Cardiac muscle cell (in vitro differentiated cells and primary cell): ENCODE measurements at regions not wholly inside any gene's neighbourhood (a gene's known extent, or its start where the extent isn't known, plus 50 kb on each side); places are given as distances from the start of the nearest gene placed in this dataset.

Source experiments
- DNase-seq, 2 donors: peaks; one replicate each; pipeline versions ENCODE4 v3.0.0 to v3.0.0-alpha.2; 2010 to 2017; ENCODE audit warnings: low read depth in 1 of 2, low spot score in 1 of 2
- H3K27ac ChIP-seq: fragments of 200-600 bp; sonication (generic); 2 replicates; pipeline ENCODE4 v1.5.1; 2016
- H3K27me3 ChIP-seq: fragments of 200-600 bp; sonication (generic); 2 replicates; pipeline ENCODE4 v1.6.0; 2016; ENCODE audit warnings: control low read depth
- H3K36me3 ChIP-seq: fragments of 200-600 bp; sonication (generic); 2 replicates; pipeline ENCODE4 v1.5.1; 2016; ENCODE audit warnings: control low read depth
- H3K4me1 ChIP-seq: fragments of 200-600 bp; sonication (generic); 2 replicates; pipeline ENCODE4 v1.8.1; 2017; ENCODE audit warnings: low read depth, mild to moderate bottlenecking, mixed run types
- H3K4me3 ChIP-seq: fragments of 200-600 bp; sonication (generic); 2 replicates; pipeline ENCODE4 v1.5.1; 2016; ENCODE audit warnings: mild to moderate bottlenecking
- H3K9me3 ChIP-seq: fragments of 200-600 bp; sonication (generic); 2 replicates; pipeline ENCODE4 v1.5.1; 2017; ENCODE audit warnings: low read depth, mild to moderate bottlenecking, control low read depth
- CTCF ChIP-seq: IDR thresholded peaks from 2 replicates; pipeline ENCODE4 v1.5.1; 2012; ENCODE audit warnings: low read depth, mild to moderate bottlenecking, low read length

- Histone ChIP-seq H3K4me3 (no peak overlapping the region), H3K27ac (no peak overlapping the region), H3K27me3 (peaks cover 4% of the 10 kb centered on the region), H3K36me3 (no peaks in the 10 kb centered on the region), H3K9me3 (no peaks in the 10 kb centered on the region), H3K4me1 (no peaks in the 10 kb centered on the region)
- no peak for TF ChIP-seq CTCF
- DNase-seq: no peak
These were observed 375.0 kb upstream of the EEF2KMT start for GRCh38 chr16:5472552-5472951.

GRCh38 chr16:5468488-5468887 lies 370.9 kb upstream of the EEF2KMT start:
- H3K36me3 ChIP-seq: no peaks in the 10 kb centered on the region
- no peak for DNase-seq
- no peak overlapping the region for H3K4me3 ChIP-seq
- no peaks in the 10 kb centered on the region for H3K4me1 ChIP-seq
- TF ChIP-seq CTCF: no peak
- peaks cover 4% of the 10 kb centered on the region for H3K27me3 ChIP-seq
- H3K27ac ChIP-seq: no peak overlapping the region
- no peaks in the 10 kb centered on the region for H3K9me3 ChIP-seq

GRCh38 chr16:5467552-5467951 lies 370.0 kb upstream of the EEF2KMT start:
- Histone ChIP-seq H3K9me3 (no peaks in the 10 kb centered on the region), H3K4me3 (no peak overlapping the region), H3K27me3 (peaks cover 4% of the 10 kb centered on the region), H3K36me3 (no peaks in the 10 kb centered on the region), H3K4me1 (no peaks in the 10 kb centered on the region), H3K27ac (no peak overlapping the region)
- no peak for TF ChIP-seq CTCF
- DNase-seq: no peak

- no peaks in the 10 kb centered on the region for H3K9me3 ChIP-seq
- H3K4me3 ChIP-seq: no peak overlapping the region
- DNase-seq: no peak
- peaks cover 4% of the 10 kb centered on the region for H3K27me3 ChIP-seq
- no peaks in the 10 kb centered on the region for H3K36me3 ChIP-seq
- no peak for TF ChIP-seq CTCF
- H3K4me1 ChIP-seq: no peaks in the 10 kb centered on the region
- H3K27ac ChIP-seq: no peak overlapping the region
These were observed 369.0 kb upstream of the EEF2KMT start for GRCh38 chr16:5466551-5466950.

- Histone ChIP-seq H3K4me3 (no peak overlapping the region), H3K27ac (no peak overlapping the region), H3K27me3 (no peaks in the 10 kb centered on the region), H3K36me3 (no peaks in the 10 kb centered on the region), H3K4me1 (no peaks in the 10 kb centered on the region), H3K9me3 (no peaks in the 10 kb centered on the region)
- no peak for DNase-seq
- TF ChIP-seq CTCF: no peak
These were observed 368.1 kb upstream of the EEF2KMT start for GRCh38 chr16:5465714-5466113.

- H3K4me1 ChIP-seq: no peaks in the 10 kb centered on the region
- no peaks in the 10 kb centered on the region for H3K9me3 ChIP-seq
- TF ChIP-seq CTCF: no peak
- no peak overlapping the region for H3K27ac ChIP-seq
- H3K4me3 ChIP-seq: no peak overlapping the region
- H3K36me3 ChIP-seq: no peaks in the 10 kb centered on the region
- no peak for DNase-seq
- H3K27me3 ChIP-seq: no peaks in the 10 kb centered on the region
These were observed 366.2 kb upstream of the EEF2KMT start for GRCh38 chr16:5463820-5464219.
